Tibial nerve (tissue), 4 donors: ENCODE measurements at regions not wholly inside any gene's neighbourhood (a gene's known extent, or its start where the extent isn't known, plus 50 kb on each side); places are given as distances from the start of the nearest gene placed in this dataset.

Experiments
- DNase-seq, 2 donors: peaks; one replicate each; pipeline ENCODE4 v3.0.0-alpha.2; 2019; ENCODE audit warnings: low spot score in 2 of 2
- H3K27ac ChIP-seq, 4 donors: fragments of 200-600 bp; sonication (generic) in 3 of 4; one replicate each; pipeline ENCODE4 v1.5.1; 2017 to 2019; ENCODE audit warnings: mild to moderate bottlenecking in 1 of 4
- H3K27me3 ChIP-seq, 2 donors: fragments of 200-600 bp; sonication (generic) in 1 of 2; one replicate each; pipeline versions ENCODE4 v1.5.1 to v1.6.0; 2017 to 2019
- H3K36me3 ChIP-seq, 3 donors: fragments of 200-600 bp; sonication (generic); one replicate each; pipeline ENCODE4 v1.5.1; 2018 to 2019
- H3K4me1 ChIP-seq, 4 donors: fragments of 200-600 bp; sonication (generic) in 3 of 4; one replicate each; pipeline ENCODE4 v1.5.1; 2017 to 2019
- H3K4me3 ChIP-seq, 4 donors: fragments of 200-600 bp; sonication (generic) in 3 of 4; one replicate each; pipeline ENCODE4 v1.5.1; 2017 to 2019; ENCODE audit warnings: mild to moderate bottlenecking in 1 of 4, moderate library complexity in 1 of 4
- H3K9me3 ChIP-seq, 4 donors: fragments of 200-600 bp; sonication (generic) in 3 of 4; one replicate each; pipeline ENCODE4 v1.5.1; 2017 to 2019
- EP300 ChIP-seq, 2 donors: sonication (generic); formaldehyde crosslinking; IDR thresholded peaks; one replicate each; pipeline ENCODE4 v1.6.1; 2017; ENCODE audit warnings: antibody characterized with exemption in 2 of 2, mild to moderate bottlenecking in 1 of 2
- POLR2A ChIP-seq, 2 donors: fragments of 450-650 bp; IDR thresholded peaks; one replicate each; pipeline ENCODE4 v1.6.1; 2017; ENCODE audit warnings: antibody characterized with exemption in 2 of 2, mild to moderate bottlenecking in 2 of 2, moderate library complexity in 2 of 2
- WGBS, 2 donors: methylation state at CpG; one replicate each; pipeline ENCODE4 v1.1.5; 2018; 5-methylcytosine and 5-hydroxymethylcytosine counted together
- TF ChIP-seq, protein P1 (sequence below), 5 experiments: fragments of 200-600 bp in 3 of 5; fragments of 450-650 bp in 2 of 5; sonication (generic) in 3 of 5; IDR thresholded peaks; one replicate each; pipeline ENCODE4 v1.5.1; 2016 to 2019; ENCODE audit warnings: antibody characterized with exemption in 5 of 5, mild to moderate bottlenecking in 3 of 5, moderate library complexity in 2 of 5

DNA sequence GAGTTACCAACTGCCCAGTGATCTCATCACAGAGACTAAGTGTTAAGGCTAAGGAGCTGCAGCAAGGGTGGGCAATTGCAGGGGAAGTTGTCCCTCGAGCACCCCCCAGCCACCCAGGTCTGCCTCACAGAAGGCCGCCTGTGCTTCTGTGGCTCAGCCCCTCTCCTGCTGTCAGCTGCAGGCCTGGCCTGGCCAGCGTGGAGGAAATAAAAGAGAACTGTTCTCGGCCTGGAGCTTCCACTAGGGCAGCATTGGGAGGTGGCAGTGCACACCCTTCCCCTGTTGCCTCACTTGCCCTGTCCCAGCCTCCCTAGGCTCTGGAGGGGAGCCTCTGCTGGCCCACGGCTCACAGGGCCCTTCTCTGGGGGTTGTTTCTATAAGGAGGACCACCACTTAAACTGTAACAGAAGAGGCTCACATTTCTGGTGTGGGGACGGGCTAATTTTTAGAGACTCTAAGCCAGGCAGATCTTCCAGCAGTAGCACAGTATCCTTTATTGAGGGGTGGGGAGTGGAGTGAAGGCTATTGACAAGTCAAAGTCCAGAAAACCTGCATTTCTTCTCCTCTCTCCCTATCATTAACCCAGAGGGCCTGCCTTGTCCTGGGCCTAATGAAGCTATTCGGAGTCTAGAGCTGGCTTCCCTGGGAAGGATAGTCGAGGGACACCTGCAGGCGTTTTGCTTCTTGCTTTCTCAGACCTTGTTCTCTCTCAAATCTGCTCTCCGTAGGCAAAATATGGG lies 75.6 kb upstream of the ADPGK start:
- H3K27me3 ChIP-seq = no peaks in the 10 kb centered on the region
- H3K27ac ChIP-seq = no peak overlapping the region
- H3K9me3 ChIP-seq = no peaks in the 10 kb centered on the region
- DNase-seq = no peak
- H3K4me1 ChIP-seq = no peaks in the 10 kb centered on the region
- WGBS, 2 donors = 67 to 81% methylated on average over 5 to 10 of the region's 10 CpGs
- no peak for TF ChIP-seq POLR2A (IDR thresholded peaks at IDR 0.05)
- TF ChIP-seq, protein P1, sequence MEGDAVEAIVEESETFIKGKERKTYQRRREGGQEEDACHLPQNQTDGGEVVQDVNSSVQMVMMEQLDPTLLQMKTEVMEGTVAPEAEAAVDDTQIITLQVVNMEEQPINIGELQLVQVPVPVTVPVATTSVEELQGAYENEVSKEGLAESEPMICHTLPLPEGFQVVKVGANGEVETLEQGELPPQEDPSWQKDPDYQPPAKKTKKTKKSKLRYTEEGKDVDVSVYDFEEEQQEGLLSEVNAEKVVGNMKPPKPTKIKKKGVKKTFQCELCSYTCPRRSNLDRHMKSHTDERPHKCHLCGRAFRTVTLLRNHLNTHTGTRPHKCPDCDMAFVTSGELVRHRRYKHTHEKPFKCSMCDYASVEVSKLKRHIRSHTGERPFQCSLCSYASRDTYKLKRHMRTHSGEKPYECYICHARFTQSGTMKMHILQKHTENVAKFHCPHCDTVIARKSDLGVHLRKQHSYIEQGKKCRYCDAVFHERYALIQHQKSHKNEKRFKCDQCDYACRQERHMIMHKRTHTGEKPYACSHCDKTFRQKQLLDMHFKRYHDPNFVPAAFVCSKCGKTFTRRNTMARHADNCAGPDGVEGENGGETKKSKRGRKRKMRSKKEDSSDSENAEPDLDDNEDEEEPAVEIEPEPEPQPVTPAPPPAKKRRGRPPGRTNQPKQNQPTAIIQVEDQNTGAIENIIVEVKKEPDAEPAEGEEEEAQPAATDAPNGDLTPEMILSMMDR (IDR thresholded peaks at IDR 0.05) = no peak
- no peak overlapping the region for H3K4me3 ChIP-seq
- H3K36me3 ChIP-seq = no peaks in the 10 kb centered on the region

DNA sequence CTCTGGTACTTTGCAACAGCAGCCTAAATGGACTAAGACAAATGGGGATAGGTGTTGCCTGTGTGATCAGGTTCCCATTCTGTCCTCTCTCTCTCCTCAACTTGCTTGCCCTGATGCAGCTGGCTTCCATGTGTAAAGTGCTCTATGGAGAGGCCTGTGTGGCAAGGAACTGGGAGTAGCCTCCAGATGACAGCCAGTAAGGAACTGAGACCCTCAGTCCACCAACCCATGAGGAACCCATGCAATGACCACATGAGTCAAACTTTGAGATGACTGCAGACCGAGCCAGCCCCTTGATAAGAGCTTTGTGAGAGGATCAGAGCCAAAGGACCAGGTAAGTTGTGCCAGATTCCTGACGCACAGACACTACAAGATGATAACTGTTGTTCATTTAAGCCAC lies 74.6 kb upstream of the ADPGK start:
- 38 to 81% methylated on average over 2 of the region's 2 CpGs for WGBS, 2 donors
- Histone ChIP-seq H3K27me3 (no peaks in the 10 kb centered on the region), H3K4me1 (no peaks in the 10 kb centered on the region), H3K36me3 (no peaks in the 10 kb centered on the region), H3K9me3 (no peaks in the 10 kb centered on the region), H3K4me3 (no peak overlapping the region), H3K27ac (no peak overlapping the region)
- no peak for DNase-seq
- no peak for TF ChIP-seq POLR2A (IDR thresholded peaks at IDR 0.05)
- TF ChIP-seq, protein P1 (IDR thresholded peaks at IDR 0.05) = no peak
- no peak for TF ChIP-seq EP300 (IDR thresholded peaks at IDR 0.05)

DNA sequence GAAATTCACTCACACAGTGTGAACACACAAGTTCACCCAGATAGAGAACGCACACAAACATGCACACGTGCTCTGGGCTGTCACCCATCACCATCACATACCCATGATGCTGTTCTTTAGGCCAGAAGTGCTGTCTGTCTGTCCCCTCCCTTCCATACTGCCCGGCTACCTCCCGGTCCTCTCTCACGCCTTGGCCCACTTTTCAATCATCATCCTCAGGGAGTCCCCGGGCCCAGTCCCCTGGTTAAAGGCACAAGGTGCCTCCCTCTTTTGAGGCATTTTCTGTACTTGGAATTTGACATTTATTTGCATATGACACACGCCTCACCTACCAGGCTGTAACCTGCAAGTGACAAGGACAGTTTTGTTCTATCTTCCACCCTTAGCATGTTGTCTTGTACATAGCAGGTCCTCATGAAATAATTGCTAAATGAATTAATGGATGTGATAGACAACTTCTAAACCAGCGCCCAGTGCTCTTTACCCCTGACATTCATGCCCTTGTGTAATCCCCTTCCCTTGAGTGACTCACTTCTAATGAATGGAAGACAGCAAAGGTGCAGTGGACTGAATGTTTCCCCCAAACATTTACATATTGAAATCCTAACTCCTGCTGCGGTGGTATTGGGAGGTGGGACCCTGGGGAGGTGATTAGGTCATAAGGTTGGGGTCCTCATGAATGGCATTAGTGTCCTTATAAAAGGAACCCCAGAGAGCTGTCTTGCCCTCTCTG lies 73.9 kb upstream of the ADPGK start:
- no peak for TF ChIP-seq POLR2A (IDR thresholded peaks at IDR 0.05)
- TF ChIP-seq, protein P1 (IDR thresholded peaks at IDR 0.05) = no peak
- no peak for TF ChIP-seq EP300 (IDR thresholded peaks at IDR 0.05)
- WGBS, 2 donors = 65 to 66% methylated on average over 9 of the region's 9 CpGs

DNA sequence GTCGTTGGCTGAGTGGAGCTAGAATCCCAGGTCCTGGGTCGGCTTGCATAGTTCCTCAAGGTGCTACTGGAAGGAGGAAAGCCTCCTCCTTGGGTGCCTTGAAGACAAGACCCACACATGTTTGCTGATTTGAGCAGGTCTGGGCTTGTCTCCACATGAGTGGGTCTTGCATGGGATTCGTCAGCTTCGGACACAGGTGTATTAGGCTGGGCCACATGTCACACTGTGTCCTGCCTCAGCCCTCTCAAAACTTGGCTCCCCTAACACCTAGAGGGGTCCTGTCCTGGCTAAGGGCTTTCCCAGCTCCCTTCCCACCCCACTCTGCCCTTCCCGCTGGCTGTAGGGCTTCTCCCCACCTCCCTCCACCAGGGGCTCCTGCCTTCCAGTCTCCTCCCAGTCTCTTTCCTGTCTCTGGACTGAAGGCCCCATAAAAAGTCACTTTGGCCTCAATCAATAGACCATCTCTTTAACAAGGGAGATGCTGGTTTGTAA lies 73.0 kb upstream of the ADPGK start:
- TF ChIP-seq EP300 (IDR thresholded peaks at IDR 0.05) (no peak), POLR2A (IDR thresholded peaks at IDR 0.05) (no peak)
- TF ChIP-seq, protein P1 (IDR thresholded peaks at IDR 0.05) = no peak
- Histone ChIP-seq H3K36me3 (no peaks in the 10 kb centered on the region), H3K27ac (no peak overlapping the region), H3K4me1 (no peaks in the 10 kb centered on the region), H3K27me3 (no peaks in the 10 kb centered on the region), H3K9me3 (no peaks in the 10 kb centered on the region), H3K4me3 (no peak overlapping the region)
- WGBS, 2 donors = 71 to 82% methylated on average over 5 of the region's 5 CpGs
- DNase-seq = no peak

More for the DNA sequence above, 73.9 kb upstream of the ADPGK start:
- H3K4me1 ChIP-seq = no peaks in the 10 kb centered on the region
- H3K4me3 ChIP-seq = no peak overlapping the region
- H3K9me3 ChIP-seq = no peaks in the 10 kb centered on the region
- H3K36me3 ChIP-seq = no peaks in the 10 kb centered on the region
- DNase-seq = no peak
- H3K27me3 ChIP-seq = no peaks in the 10 kb centered on the region
- no peak overlapping the region for H3K27ac ChIP-seq

DNA sequence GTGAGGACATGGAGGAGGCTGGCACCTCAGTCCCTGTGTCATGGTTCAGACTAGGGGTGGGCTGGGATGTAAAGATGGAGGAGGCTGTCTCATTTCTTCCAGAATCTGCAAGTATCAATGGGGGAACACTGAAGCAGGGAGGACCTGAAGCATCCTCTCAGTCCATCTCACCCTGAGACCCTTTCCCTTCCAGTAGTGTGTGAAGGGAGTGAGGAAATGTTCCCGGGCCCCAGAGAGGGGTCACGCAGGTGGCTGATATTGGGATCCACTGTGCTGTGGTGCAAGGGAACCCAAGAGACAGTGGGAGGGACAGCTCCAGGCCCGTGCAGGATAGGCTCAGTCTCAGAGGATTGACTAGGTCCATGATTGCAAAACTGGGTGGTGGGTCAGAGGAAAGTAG lies 72.2 kb upstream of the ADPGK start:
- no peaks in the 10 kb centered on the region for H3K27me3 ChIP-seq
- TF ChIP-seq, protein P1 (IDR thresholded peaks at IDR 0.05) = no peak
- no peak for TF ChIP-seq POLR2A (IDR thresholded peaks at IDR 0.05)
- TF ChIP-seq EP300 (IDR thresholded peaks at IDR 0.05) = no peak
- DNase-seq = no peak
- H3K27ac ChIP-seq = no peak overlapping the region
- no peak overlapping the region for H3K4me3 ChIP-seq
- H3K36me3 ChIP-seq = no peaks in the 10 kb centered on the region
- no peaks in the 10 kb centered on the region for H3K4me1 ChIP-seq
- 50 to 67% methylated on average over 3 of the region's 3 CpGs for WGBS, 2 donors
- no peaks in the 10 kb centered on the region for H3K9me3 ChIP-seq
